ENCODE measurements at regions not wholly inside any gene's neighbourhood (a gene's known extent, or its start where the extent isn't known, plus 50 kb on each side); places are given as distances from the start of the nearest gene placed in this dataset.
"Not testable (repeated sequence)": the region's sequence is repeated elsewhere in the genome, so short reads cannot be mapped to it uniquely, and the experiment has no call there.

GRCh38 chr10:71084818-71085126, 127.6 kb upstream of the UNC5B start:
- Histone ChIP-seq H3K4me3 (no peak overlapping the region), H3K27ac (no peak overlapping the region), H3K9me3 (no peaks in the 10 kb centered on the region), H3K4me1 (peaks cover 0 to 12% (median 0%) of the 10 kb centered on the region in 3 donors), H3K36me3 (no peaks in the 10 kb centered on the region), H3K27me3 (peaks cover 0 to 4% (median 0%) of the 10 kb centered on the region in 4 donors)
- DNase-seq: no peak
- 83% methylated on average over 2 of the region's 2 CpGs; no CpG with 5 or more reads in 1 of the 2 donors for WGBS, 2 donors
- TF ChIP-seq, protein P1, sequence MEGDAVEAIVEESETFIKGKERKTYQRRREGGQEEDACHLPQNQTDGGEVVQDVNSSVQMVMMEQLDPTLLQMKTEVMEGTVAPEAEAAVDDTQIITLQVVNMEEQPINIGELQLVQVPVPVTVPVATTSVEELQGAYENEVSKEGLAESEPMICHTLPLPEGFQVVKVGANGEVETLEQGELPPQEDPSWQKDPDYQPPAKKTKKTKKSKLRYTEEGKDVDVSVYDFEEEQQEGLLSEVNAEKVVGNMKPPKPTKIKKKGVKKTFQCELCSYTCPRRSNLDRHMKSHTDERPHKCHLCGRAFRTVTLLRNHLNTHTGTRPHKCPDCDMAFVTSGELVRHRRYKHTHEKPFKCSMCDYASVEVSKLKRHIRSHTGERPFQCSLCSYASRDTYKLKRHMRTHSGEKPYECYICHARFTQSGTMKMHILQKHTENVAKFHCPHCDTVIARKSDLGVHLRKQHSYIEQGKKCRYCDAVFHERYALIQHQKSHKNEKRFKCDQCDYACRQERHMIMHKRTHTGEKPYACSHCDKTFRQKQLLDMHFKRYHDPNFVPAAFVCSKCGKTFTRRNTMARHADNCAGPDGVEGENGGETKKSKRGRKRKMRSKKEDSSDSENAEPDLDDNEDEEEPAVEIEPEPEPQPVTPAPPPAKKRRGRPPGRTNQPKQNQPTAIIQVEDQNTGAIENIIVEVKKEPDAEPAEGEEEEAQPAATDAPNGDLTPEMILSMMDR (IDR thresholded peaks at IDR 0.05): no peak
- TF ChIP-seq POLR2A (IDR thresholded peaks at IDR 0.05): no peak
- intact Hi-C loops (cut with DNase I): no loop called here

DNA sequence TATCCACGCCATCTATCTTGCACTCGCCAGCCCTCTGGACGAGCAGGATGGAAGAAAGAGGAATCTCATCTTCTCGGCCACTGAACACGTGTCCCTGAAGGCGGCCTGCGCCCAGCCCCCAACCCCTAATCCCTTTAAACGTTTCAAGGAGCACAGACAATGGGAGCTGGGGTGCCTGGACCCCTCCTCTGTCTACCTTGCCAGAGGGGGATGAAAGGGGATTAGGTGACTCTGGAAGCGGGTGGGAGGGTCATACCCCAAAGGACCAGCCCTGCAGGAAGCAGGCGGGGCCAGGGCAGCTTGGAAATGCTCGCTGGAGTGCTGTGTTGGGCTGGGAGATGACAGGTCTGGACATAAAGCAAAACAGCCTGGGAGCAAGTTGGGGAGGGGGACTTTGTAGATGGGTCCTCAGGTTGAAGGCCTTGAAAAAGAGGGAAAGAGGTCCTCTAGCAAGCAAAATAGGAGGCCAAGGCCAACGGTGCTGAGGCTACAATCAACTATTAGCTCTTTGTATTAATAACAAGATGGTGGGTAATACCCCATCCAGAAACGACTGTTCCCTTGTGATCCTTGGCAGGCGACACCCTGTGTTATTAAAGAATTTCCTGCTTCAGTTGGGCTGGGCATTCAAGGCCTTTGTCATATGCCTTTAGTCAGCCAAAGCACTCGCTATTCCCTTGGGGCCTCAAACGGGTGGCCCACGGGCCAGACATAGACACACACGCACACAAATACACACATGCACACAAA, 126.5 kb upstream of the UNC5B start:
- Histone ChIP-seq H3K27me3 (peaks cover 0 to 4% (median 0%) of the 10 kb centered on the region in 4 donors), H3K27ac (no peak overlapping the region), H3K4me3 (no peak overlapping the region), H3K4me1 (peaks cover 0 to 12% (median 0%) of the 10 kb centered on the region in 3 donors), H3K9me3 (no peaks in the 10 kb centered on the region), H3K36me3 (no peaks in the 10 kb centered on the region)
- intact Hi-C loops (cut with DNase I): no loop called here
- WGBS, 2 donors: 51 to 59% methylated on average over 16 of the region's 18 CpGs
- no peak for DNase-seq
- TF ChIP-seq, protein P1 (IDR thresholded peaks at IDR 0.05): no peak
- no peak for TF ChIP-seq POLR2A (IDR thresholded peaks at IDR 0.05)

DNA sequence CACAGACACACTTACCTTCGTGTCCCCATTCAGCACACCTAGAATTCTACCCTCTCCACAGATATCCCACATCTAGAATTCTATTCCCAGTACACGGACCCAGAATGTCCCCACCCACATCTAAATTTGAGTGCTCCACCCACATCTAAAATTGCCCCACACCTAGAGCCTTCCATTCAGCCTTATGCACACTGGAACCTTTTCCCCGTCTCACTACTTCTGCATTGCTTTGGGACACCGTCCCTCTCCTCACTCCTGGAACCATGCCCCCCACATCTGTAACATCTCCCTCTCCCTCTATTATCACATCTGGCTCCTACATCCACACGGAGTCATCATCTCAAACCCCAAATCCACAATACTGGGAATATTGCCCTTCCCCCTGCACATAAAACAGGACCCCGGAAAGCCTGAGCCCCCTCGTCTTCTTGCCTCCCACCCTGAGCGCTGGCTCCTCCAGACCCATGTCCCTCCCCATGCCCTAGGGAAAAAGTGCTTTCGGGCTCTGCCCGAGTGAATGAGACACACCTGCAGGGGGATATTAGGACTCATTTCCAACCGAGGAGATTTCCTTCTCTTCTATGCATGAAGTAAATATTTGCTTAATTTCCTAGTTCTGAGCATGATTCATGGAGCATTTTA, 125.8 kb upstream of the UNC5B start:
- WGBS, 2 donors: 60 to 62% methylated on average over 11 of the region's 11 CpGs
- Histone ChIP-seq H3K4me3 (no peak overlapping the region), H3K27ac (no peak overlapping the region), H3K27me3 (peaks cover 0 to 4% (median 0%) of the 10 kb centered on the region in 4 donors), H3K36me3 (no peaks in the 10 kb centered on the region), H3K4me1 (peaks cover 0 to 12% (median 0%) of the 10 kb centered on the region in 3 donors), H3K9me3 (no peaks in the 10 kb centered on the region)
- no peak for TF ChIP-seq POLR2A (IDR thresholded peaks at IDR 0.05)
- TF ChIP-seq, protein P1 (IDR thresholded peaks at IDR 0.05): no peak
- intact Hi-C loops (cut with DNase I): no loop called here
- DNase-seq: no peak

GRCh38 chr10:71087622-71088021, 124.7 kb upstream of the UNC5B start:
- H3K27me3 ChIP-seq: peaks cover 0 to 4% (median 0%) of the 10 kb centered on the region in 4 donors
- H3K4me3 ChIP-seq: no peak overlapping the region
- peaks cover 0 to 13% (median 1%) of the 10 kb centered on the region in 3 donors for H3K4me1 ChIP-seq
- DNase-seq: no peak
- no peaks in the 10 kb centered on the region for H3K9me3 ChIP-seq
- no peaks in the 10 kb centered on the region for H3K36me3 ChIP-seq
- no peak overlapping the region for H3K27ac ChIP-seq
- intact Hi-C loops (cut with DNase I): no loop called here
- WGBS, 2 donors: 76 to 88% methylated on average over 4 of the region's 4 CpGs
- no peak for TF ChIP-seq POLR2A (IDR thresholded peaks at IDR 0.05)
- TF ChIP-seq, protein P1 (IDR thresholded peaks at IDR 0.05): no peak

DNA sequence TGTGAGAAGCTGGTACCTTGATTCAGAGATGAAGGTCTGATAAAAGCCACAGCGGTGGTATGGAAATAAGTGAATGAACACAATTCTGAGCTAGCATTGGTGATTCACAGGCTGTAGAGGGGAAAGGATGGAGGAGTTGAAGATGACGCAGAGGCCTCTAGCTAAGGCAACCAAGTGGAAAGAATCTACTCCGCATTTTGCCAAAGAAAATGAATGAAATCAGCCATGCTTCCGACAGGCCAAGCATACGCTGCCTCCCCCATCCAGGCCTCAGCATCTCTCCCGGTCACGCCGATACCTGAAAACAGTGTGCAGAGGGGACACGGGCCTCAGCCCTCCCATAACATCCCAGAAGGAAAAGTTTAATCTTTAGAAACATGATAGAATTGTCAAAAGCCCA, 124.3 kb upstream of the UNC5B start:
- 91 to 95% methylated on average over 9 of the region's 9 CpGs for WGBS, 2 donors
- TF ChIP-seq, protein P1 (IDR thresholded peaks at IDR 0.05): no peak
- no peak for TF ChIP-seq POLR2A (IDR thresholded peaks at IDR 0.05)
- no peak overlapping the region for H3K27ac ChIP-seq
- intact Hi-C loops (cut with DNase I): no loop called here
- H3K27me3 ChIP-seq: peaks cover 0 to 4% (median 0%) of the 10 kb centered on the region in 4 donors
- no peaks in the 10 kb centered on the region for H3K9me3 ChIP-seq
- no peaks in the 10 kb centered on the region for H3K36me3 ChIP-seq
- DNase-seq: no peak
- H3K4me3 ChIP-seq: no peak overlapping the region
- H3K4me1 ChIP-seq: peaks cover 0 to 17% (median 6%) of the 10 kb centered on the region in 3 donors

- intact Hi-C loops (cut with DNase I); H3K4me3 ChIP-seq; H3K27ac ChIP-seq; H3K27me3 ChIP-seq; H3K36me3 ChIP-seq; DNase-seq; H3K9me3 ChIP-seq: not testable (repeated sequence)
- H3K4me1 ChIP-seq: peaks cover 0 to 22% (median 6%) of the 10 kb centered on the region in 3 donors
- WGBS, 2 donors: 69 to 85% methylated on average over 7 of the region's 7 CpGs
These were observed 123.8 kb upstream of the UNC5B start for GRCh38 chr10:71088578-71088977.
